Body of pancreas (tissue), 4 donors: ENCODE measurements at regions not wholly inside any gene's neighbourhood (a gene's known extent, or its start where the extent isn't known, plus 50 kb on each side); places are given as distances from the start of the nearest gene placed in this dataset.

Experiments used
- CTCF ChIP-seq, 7 experiments: fragments of 450-650 bp in 4 of 7; fragments of 200-600 bp in 3 of 7; sonication (generic) in 3 of 7; IDR thresholded peaks; one replicate each; pipeline ENCODE4 v1.5.1; 2016 to 2019; ENCODE audit warnings: antibody characterized with exemption in 7 of 7
- POLR2A ChIP-seq, 3 donors: fragments of 450-650 bp; IDR thresholded peaks; one replicate each; pipeline ENCODE4 v1.6.1; 2016; ENCODE audit warnings: antibody characterized with exemption in 3 of 3, mild to moderate bottlenecking in 2 of 3

GRCh38 chr17:63190821-63191370 is 224.9 kb downstream of the TANC2 start:
- TF ChIP-seq POLR2A (IDR thresholded peaks at IDR 0.05): no peak
- TF ChIP-seq CTCF (IDR thresholded peaks at IDR 0.05): no peak
